IMR-90 (cell line): ENCODE measurements at regions not wholly inside any gene's neighbourhood (a gene's known extent, or its start where the extent isn't known, plus 50 kb on each side); places are given as distances from the start of the nearest gene placed in this dataset.

Source experiments
- ATAC-seq: fragments of 200-7000 bp; cut with Tn5 transposase; 2 replicates; pipeline ENCODE4 v1.9.1; 2020; ENCODE audit warnings: low read depth, mild to moderate bottlenecking, moderate library complexity
- BruUV-seq: library from RNA; stranded (reverse); fragments of 400-500 nt; replicated peaks from 2 replicates; lab custom pipeline; 2021; lab: Mats Ljungman, UMichigan
- CTCF ChIA-PET: fragments of 300-600 bp; formaldehyde crosslinking; extraction: SDS; loops from one replicate; lab custom pipeline; 2021; ENCODE audit warnings: antibody characterized with exemption; lab: Yijun Ruan, JAX
- POLR2A ChIA-PET: fragments of 300-600 bp; sonication (Branson Sonifier 250); formaldehyde crosslinking; loops from one replicate; lab custom pipeline; 2022; ENCODE audit warnings: antibody characterized with exemption; ENCODE audit not compliant: unreplicated experiment; lab: Charles Lee
- DNase-seq: peaks from one replicate; pipeline ENCODE4 v3.0.0; 2013
- H2AFZ ChIP-seq: replicated peaks from 2 replicates; pipeline ENCODE3; 2013; ENCODE audit warnings: low read length, mild to moderate bottlenecking; ENCODE audit not compliant: poor library complexity
- H2AK5ac ChIP-seq: 2 replicates; pipeline ENCODE4 v1.6.1; 2013; ENCODE audit warnings: low read depth, low read length, inconsistent platforms
- H2AK9ac ChIP-seq: replicated peaks from 2 replicates; pipeline ENCODE3; 2013; ENCODE audit warnings: mild to moderate bottlenecking, low read depth, low read length, moderate library complexity; ENCODE audit not compliant: poor library complexity
- H2BK120ac ChIP-seq: 2 replicates; pipeline ENCODE4 v1.6.1; 2013; ENCODE audit warnings: low read depth, low read length, inconsistent platforms
- H2BK15ac ChIP-seq: 3 replicates; pipeline ENCODE4 v1.6.1; 2013; ENCODE audit warnings: low read depth, low read length, inconsistent platforms
- H2BK20ac ChIP-seq: 2 replicates; pipeline ENCODE4 v1.6.1; 2013; ENCODE audit warnings: low read depth, mild to moderate bottlenecking, inconsistent platforms, low read length, moderate library complexity
- H2BK5ac ChIP-seq: 2 replicates; pipeline ENCODE4 v1.6.1; 2013; ENCODE audit warnings: mild to moderate bottlenecking, low read depth, low read length, inconsistent platforms; ENCODE audit not compliant: poor library complexity, severe bottlenecking
- H3K14ac ChIP-seq: replicated peaks from 2 replicates; pipeline ENCODE4 v1.6.1; 2013; ENCODE audit warnings: low read depth, low read length, inconsistent platforms
- H3K18ac ChIP-seq: 2 replicates; pipeline ENCODE4 v1.6.1; 2013; ENCODE audit warnings: low read depth, low read length, control low read depth
- H3K23ac ChIP-seq: 2 replicates; pipeline ENCODE4 v1.6.1; 2013; ENCODE audit warnings: low read depth, low read length, inconsistent platforms
- H3K27ac ChIP-seq: 2 replicates; pipeline ENCODE4 v1.5.1; 2013; ENCODE audit warnings: mild to moderate bottlenecking, control low read depth, low read length; ENCODE audit not compliant: insufficient read depth
- H3K27me3 ChIP-seq: 2 replicates; pipeline ENCODE4 v1.6.1; 2013; ENCODE audit warnings: low read length; ENCODE audit not compliant: control insufficient read depth, insufficient read depth
- H3K36me3 ChIP-seq: 2 replicates; pipeline ENCODE4 v1.6.1; 2013; ENCODE audit warnings: low read length, mixed read lengths; ENCODE audit not compliant: control insufficient read depth, insufficient read depth
- H3K4ac ChIP-seq: 2 replicates; pipeline ENCODE4 v1.6.1; 2013; ENCODE audit warnings: low read depth, low read length, inconsistent platforms
- H3K4me1 ChIP-seq: 2 replicates; pipeline ENCODE4 v1.6.1; 2013; ENCODE audit warnings: low read length, mixed read lengths; ENCODE audit not compliant: control insufficient read depth, insufficient read depth
- H3K4me2 ChIP-seq: 2 replicates; pipeline ENCODE4 v1.6.1; 2013; ENCODE audit warnings: low read depth, mild to moderate bottlenecking, control low read depth, low read length, moderate library complexity
- H3K4me3 ChIP-seq: 2 replicates; pipeline ENCODE4 v1.5.1; 2013; ENCODE audit warnings: low read depth, mild to moderate bottlenecking, control low read depth, low read length, moderate library complexity; ENCODE audit not compliant: insufficient read depth
- H3K56ac ChIP-seq: 2 replicates; pipeline ENCODE4 v1.6.1; 2013; ENCODE audit warnings: low read length, inconsistent platforms; ENCODE audit not compliant: insufficient read depth; ENCODE audit errors: extremely low read depth
- H3K79me1 ChIP-seq, 2 experiments: 2 replicates each; pipeline ENCODE4 v1.6.1; 2013; ENCODE audit warnings: low read length in 2 of 2, inconsistent platforms in 1 of 2, low read depth in 1 of 2
- H3K9ac ChIP-seq: 2 replicates; pipeline ENCODE4 v1.6.1; 2013; ENCODE audit warnings: low read depth, low read length, control low read depth
- H3K9me1 ChIP-seq: 2 replicates; pipeline ENCODE4 v1.6.1; 2013; ENCODE audit warnings: low read length, inconsistent platforms; ENCODE audit not compliant: insufficient read depth
- H3K9me3 ChIP-seq: 2 replicates; pipeline ENCODE4 v1.6.1; 2013; ENCODE audit warnings: low read length; ENCODE audit not compliant: control insufficient read depth, insufficient read depth
- H4K20me1 ChIP-seq: 2 replicates; pipeline ENCODE4 v1.6.1; 2013; ENCODE audit warnings: low read length, inconsistent platforms; ENCODE audit not compliant: insufficient read depth
- H4K5ac ChIP-seq: 2 replicates; pipeline ENCODE4 v1.6.1; 2013; ENCODE audit warnings: mild to moderate bottlenecking, low read depth, low read length, control low read depth
- H4K8ac ChIP-seq, 2 experiments: 2 replicates each; pipeline ENCODE4 v1.6.1; 2013; ENCODE audit warnings: low read depth in 2 of 2, low read length in 2 of 2, control low read depth in 1 of 2, inconsistent platforms in 1 of 2
- H4K91ac ChIP-seq: 2 replicates; pipeline ENCODE4 v1.6.1; 2013; ENCODE audit warnings: low read depth, low read length, inconsistent platforms; ENCODE audit not compliant: insufficient read depth
- BHLHE40 ChIP-seq: fragments of 150-350 bp; IDR thresholded peaks from 2 replicates; pipeline ENCODE4 v1.6.1; 2016; ENCODE audit warnings: mild to moderate bottlenecking, low read depth, low read length
- CEBPB ChIP-seq: IDR thresholded peaks from 2 replicates; pipeline ENCODE4 v1.6.1; 2012; ENCODE audit warnings: low read depth, low read length, improper control_type of control experiment
- MAZ ChIP-seq: IDR thresholded peaks from 2 replicates; pipeline ENCODE4 v1.6.1; 2012; ENCODE audit warnings: low read depth, mild to moderate bottlenecking, low read length, improper control_type of control experiment, moderate library complexity, borderline replicate concordance
- SMC3 ChIP-seq: fragments of 150-350 bp; IDR thresholded peaks from 2 replicates; pipeline ENCODE4 v1.6.1; 2016; ENCODE audit warnings: low read depth, mild to moderate bottlenecking, antibody characterized with exemption, low read length, moderate library complexity
- USF2 ChIP-seq: fragments of 150-350 bp; IDR thresholded peaks from 2 replicates; pipeline ENCODE4 v1.6.1; 2017; ENCODE audit warnings: mild to moderate bottlenecking, antibody characterized with exemption, low read length, low read depth
- WGBS, 2 experiments: methylation state at CpG; one replicate each; pipeline versions ENCODE4 v1.1.5 to v1.1.7; 2013; ENCODE audit warnings: missing lambda C conversion rate in 2 of 2; ENCODE audit not compliant: insufficient read length in 1 of 2; ENCODE audit errors: extremely low coverage in 2 of 2; 5-methylcytosine and 5-hydroxymethylcytosine counted together
- dilution Hi-C: fragments of 300-500 bp; cut with HindIII; formaldehyde crosslinking; loops from one replicate; pipeline ENCODE4 v1.14.3; 2018; ENCODE audit warnings: low sequenced_read_pairs; ENCODE audit not compliant: unreplicated experiment
- in situ Hi-C: fragments of 300-500 bp; cut with MboI; formaldehyde crosslinking; loops from 3 replicates; pipeline ENCODE4 v1.14.3; 2019; ENCODE audit warnings: low sequenced_read_pairs, inconsistent platforms, mixed read lengths
- intact Hi-C: fragments of 100-400 bp; cut with micrococcal nuclease; formaldehyde crosslinking; loops from 2 replicates; pipeline ENCODE4 v1.10.0; 2022

GRCh38 chr11:59289356-59290181 lies 69.1 kb upstream of the OR5AN1 start:
- Histone ChIP-seq H3K18ac (no peak overlapping the region), H2BK15ac (no peak overlapping the region), H3K27ac (no peak overlapping the region), H3K9ac (no peak overlapping the region), H4K20me1 (no peaks in the 10 kb centered on the region), H2AK5ac (no peak overlapping the region), H3K14ac (no peak overlapping the region), H3K36me3 (no peaks in the 10 kb centered on the region), H3K23ac (no peak overlapping the region), H2BK5ac (no peak overlapping the region), H3K4me1 (no peaks in the 10 kb centered on the region), H3K27me3 (peaks cover 25% of the 10 kb centered on the region), H3K79me1 (no peaks in the 10 kb centered on the region), H3K4ac (no peak overlapping the region), H3K4me3 (no peak overlapping the region), H2AFZ (no peak overlapping the region), H3K9me1 (no peaks in the 10 kb centered on the region), H2AK9ac (no peak overlapping the region), H3K4me2 (no peak overlapping the region), H3K9me3 (no peaks in the 10 kb centered on the region), H4K5ac (no peak overlapping the region), H2BK20ac (no peak overlapping the region), H4K91ac (no peak overlapping the region), H4K8ac (no peak overlapping the region), H3K56ac (no peak overlapping the region), H2BK120ac (no peak overlapping the region)
- no TSS peak for BruUV-seq
- in situ Hi-C loops (loop anchor here (5.0 kb wide), 1 partner anchor 122 kb away; no protein-coding TSS in a partner anchor), intact Hi-C loops (loop anchor here (5.0 kb wide), 1 partner anchor 393 kb away; no protein-coding TSS in a partner anchor), dilution Hi-C loops (no loop called here)
- POLR2A ChIA-PET = no interaction called here
- ATAC-seq = no peak
- no peak for DNase-seq
- CTCF ChIA-PET = no interaction called here
- TF ChIP-seq SMC3 (no peak), BHLHE40 (no peak), USF2 (no peak), CEBPB (no peak), MAZ (no peak)
- WGBS, 2 experiments = no CpG with 5 or more reads among the region's 4 CpGs
